ENCODE measurements at regions not wholly inside any gene's neighbourhood (a gene's known extent, or its start where the extent isn't known, plus 50 kb on each side); places are given as distances from the start of the nearest gene placed in this dataset.

GRCh38 chr15:75136118-75136517 is 65.6 kb upstream of the C15orf39 start:
- Histone ChIP-seq H3K36me3 (ENCODE audit: insufficient read depth, low read length) (no peaks in the 10 kb centered on the region), H3K4me3 (ENCODE audit: insufficient read depth, low read length) (no peak overlapping the region), H3K27me3 (ENCODE audit: insufficient read depth, low read length) (no peaks in the 10 kb centered on the region), H3K4me1 (ENCODE audit: insufficient read depth, low read length) (peaks cover 11% of the 10 kb centered on the region), H3K9me3 (ENCODE audit: low read depth, low read length) (no peaks in the 10 kb centered on the region), H3K4me2 (ENCODE audit: insufficient read depth, low read length) (no peak overlapping the region), H4K20me1 (ENCODE audit: insufficient read depth, low read length) (no peaks in the 10 kb centered on the region), H3K27ac (ENCODE audit: low read depth, low read length) (no peak overlapping the region), H3K79me2 (ENCODE audit: insufficient read depth, low read length) (no peaks in the 10 kb centered on the region), H2AFZ (ENCODE audit: low read length) (no peak overlapping the region)
- TF ChIP-seq CTCF (IDR thresholded peaks at IDR 0.05; ENCODE audit: extremely low read depth, low read depth, low read length), result no peak
- DNase-seq (ENCODE audit: insufficient read length, low spot score, missing footprints), result no peak

- Histone ChIP-seq H2AFZ (ENCODE audit: low read length) (no peak overlapping the region), H3K36me3 (ENCODE audit: insufficient read depth, low read length) (no peaks in the 10 kb centered on the region), H4K20me1 (ENCODE audit: insufficient read depth, low read length) (no peaks in the 10 kb centered on the region), H3K9me3 (ENCODE audit: low read depth, low read length) (no peaks in the 10 kb centered on the region), H3K27ac (ENCODE audit: low read depth, low read length) (no peak overlapping the region), H3K4me3 (ENCODE audit: insufficient read depth, low read length) (no peak overlapping the region), H3K4me1 (ENCODE audit: insufficient read depth, low read length) (peaks cover 11% of the 10 kb centered on the region), H3K4me2 (ENCODE audit: insufficient read depth, low read length) (no peak overlapping the region), H3K27me3 (ENCODE audit: insufficient read depth, low read length) (no peaks in the 10 kb centered on the region), H3K79me2 (ENCODE audit: insufficient read depth, low read length) (no peaks in the 10 kb centered on the region)
- no peak for DNase-seq (ENCODE audit: insufficient read length, low spot score, missing footprints)
- no peak for TF ChIP-seq CTCF (IDR thresholded peaks at IDR 0.05; ENCODE audit: extremely low read depth, low read depth, low read length)
Measured at GRCh38 chr15:75136758-75137157, 64.9 kb upstream of the C15orf39 start.

- Histone ChIP-seq H3K9me3 (ENCODE audit: low read depth, low read length) (peaks cover 9% of the 10 kb centered on the region), H3K4me3 (ENCODE audit: insufficient read depth, low read length) (peak overlapping the region; percentile 31), H2AFZ (ENCODE audit: low read length) (peak overlapping the region; percentile 48), H3K27me3 (ENCODE audit: insufficient read depth, low read length) (no peaks in the 10 kb centered on the region), H3K36me3 (ENCODE audit: insufficient read depth, low read length) (no peaks in the 10 kb centered on the region), H3K27ac (ENCODE audit: low read depth, low read length) (no peak overlapping the region), H3K4me1 (ENCODE audit: insufficient read depth, low read length) (peaks cover 11% of the 10 kb centered on the region), H3K79me2 (ENCODE audit: insufficient read depth, low read length) (no peaks in the 10 kb centered on the region), H3K4me2 (ENCODE audit: insufficient read depth, low read length) (peak overlapping the region; percentile 73), H4K20me1 (ENCODE audit: insufficient read depth, low read length) (no peaks in the 10 kb centered on the region)
- no peak for TF ChIP-seq CTCF (IDR thresholded peaks at IDR 0.05; ENCODE audit: extremely low read depth, low read depth, low read length)
- DNase-seq (ENCODE audit: insufficient read length, low spot score, missing footprints), result peak; percentile 73
Measured at GRCh38 chr15:75138016-75138999, 63.4 kb upstream of the C15orf39 start.

GRCh38 chr15:75140080-75140879 is 61.4 kb upstream of the C15orf39 start:
- H3K27ac ChIP-seq (ENCODE audit: low read depth, low read length), result no peak overlapping the region
- no peak overlapping the region for H2AFZ ChIP-seq (ENCODE audit: low read length)
- no peak overlapping the region for H3K4me2 ChIP-seq (ENCODE audit: insufficient read depth, low read length)
- H4K20me1 ChIP-seq (ENCODE audit: insufficient read depth, low read length), result no peaks in the 10 kb centered on the region
- no peak for TF ChIP-seq CTCF (IDR thresholded peaks at IDR 0.05; ENCODE audit: extremely low read depth, low read depth, low read length)
- H3K36me3 ChIP-seq (ENCODE audit: insufficient read depth, low read length), result no peaks in the 10 kb centered on the region
- no peaks in the 10 kb centered on the region for H3K79me2 ChIP-seq (ENCODE audit: insufficient read depth, low read length)
- no peak for DNase-seq (ENCODE audit: insufficient read length, low spot score, missing footprints)
- H3K4me3 ChIP-seq (ENCODE audit: insufficient read depth, low read length), result no peak overlapping the region
- H3K9me3 ChIP-seq (ENCODE audit: low read depth, low read length), result peaks cover 22% of the 10 kb centered on the region
- peaks cover 11% of the 10 kb centered on the region for H3K4me1 ChIP-seq (ENCODE audit: insufficient read depth, low read length)
- H3K27me3 ChIP-seq (ENCODE audit: insufficient read depth, low read length), result no peaks in the 10 kb centered on the region
